H9 (cell line): ENCODE measurements at regions not wholly inside any gene's neighbourhood (a gene's known extent, or its start where the extent isn't known, plus 50 kb on each side); places are given as distances from the start of the nearest gene placed in this dataset.

Source experiments
- DNase-seq: peaks from one replicate; pipeline ENCODE4 v3.0.0-alpha.2; 2017
- H2AFZ ChIP-seq: one replicate; pipeline ENCODE4 v1.6.1; 2013; ENCODE audit warnings: mild to moderate bottlenecking, low read length, control low read depth, moderate library complexity
- H2AK5ac ChIP-seq: 2 replicates; pipeline ENCODE4 v1.6.1; 2013; ENCODE audit warnings: low read length, control low read depth, mixed read lengths; ENCODE audit not compliant: insufficient read length
- H2BK120ac ChIP-seq: one replicate; pipeline ENCODE4 v1.6.1; 2013; ENCODE audit warnings: low read depth, mild to moderate bottlenecking, low read length, control low read depth, inconsistent platforms; ENCODE audit not compliant: poor library complexity, severe bottlenecking
- H2BK12ac ChIP-seq: 2 replicates; pipeline ENCODE4 v1.6.1; 2013; ENCODE audit warnings: low read length, control low read depth, mixed read lengths, low read depth; ENCODE audit not compliant: insufficient read length
- H2BK15ac ChIP-seq: 2 replicates; pipeline ENCODE4 v1.6.1; 2013; ENCODE audit warnings: low read depth, low read length, control low read depth
- H2BK20ac ChIP-seq: one replicate; pipeline ENCODE4 v1.6.1; 2013; ENCODE audit warnings: low read depth, mild to moderate bottlenecking, low read length, control low read depth, inconsistent platforms; ENCODE audit not compliant: poor library complexity, severe bottlenecking
- H2BK5ac ChIP-seq: 2 replicates; pipeline ENCODE4 v1.6.1; 2013; ENCODE audit warnings: low read length, control low read depth, mixed read lengths; ENCODE audit not compliant: insufficient read length
- H3K14ac ChIP-seq: 2 replicates; pipeline ENCODE4 v1.6.1; 2013; ENCODE audit warnings: low read length, control low read depth; ENCODE audit not compliant: insufficient read depth
- H3K18ac ChIP-seq: 2 replicates; pipeline ENCODE4 v1.6.1; 2013; ENCODE audit warnings: low read depth, mild to moderate bottlenecking, mixed read lengths, low read length, control low read depth; ENCODE audit not compliant: insufficient read length
- H3K23ac ChIP-seq: 2 replicates; pipeline ENCODE4 v1.6.1; 2013; ENCODE audit warnings: low read length, control low read depth, mixed read lengths, low read depth; ENCODE audit not compliant: insufficient read length
- H3K23me2 ChIP-seq: 2 replicates; pipeline ENCODE4 v1.6.1; 2013; ENCODE audit warnings: low read depth, mild to moderate bottlenecking, mixed read lengths, low read length, control low read depth; ENCODE audit not compliant: insufficient read length, poor library complexity, severe bottlenecking
- H3K27ac ChIP-seq: 2 replicates; pipeline ENCODE4 v1.5.1; 2013; ENCODE audit warnings: low read length, control low read depth, mixed read lengths, low read depth; ENCODE audit not compliant: insufficient read length
- H3K27me3 ChIP-seq: 2 replicates; pipeline ENCODE4 v1.6.1; 2013; ENCODE audit warnings: low read length, control low read depth, inconsistent platforms; ENCODE audit not compliant: insufficient read depth
- H3K4ac ChIP-seq: 2 replicates; pipeline ENCODE4 v1.6.1; 2013; ENCODE audit warnings: low read depth, mild to moderate bottlenecking, control low read depth, inconsistent platforms, low read length, moderate library complexity
- H3K4me1 ChIP-seq: 2 replicates; pipeline ENCODE4 v1.6.1; 2013; ENCODE audit warnings: low read length, control low read depth, inconsistent platforms; ENCODE audit not compliant: insufficient read depth
- H3K4me2 ChIP-seq: 2 replicates; pipeline ENCODE4 v1.6.1; 2013; ENCODE audit warnings: low read length, control low read depth, mixed read lengths; ENCODE audit not compliant: insufficient read length, insufficient read depth
- H3K56ac ChIP-seq: 2 replicates; pipeline ENCODE4 v1.6.1; 2013; ENCODE audit warnings: low read depth, mild to moderate bottlenecking, mixed read lengths, low read length, control low read depth; ENCODE audit not compliant: insufficient read length
- H3K79me1 ChIP-seq: 2 replicates; pipeline ENCODE4 v1.6.1; 2013; ENCODE audit warnings: low read depth, mild to moderate bottlenecking, moderate library complexity, low read length, control low read depth, inconsistent platforms; ENCODE audit not compliant: insufficient read depth, poor library complexity, severe bottlenecking
- H3K79me2 ChIP-seq: 2 replicates; pipeline ENCODE4 v1.6.1; 2013; ENCODE audit warnings: low read length, control low read depth, inconsistent platforms; ENCODE audit not compliant: insufficient read depth
- H3K9ac ChIP-seq: 2 replicates; pipeline ENCODE4 v1.6.1; 2013; ENCODE audit warnings: low read length, control low read depth, mixed read lengths; ENCODE audit not compliant: insufficient read length; ENCODE audit errors: extremely low read depth
- H3K9me3 ChIP-seq: one replicate; pipeline ENCODE4 v1.6.1; 2013; ENCODE audit warnings: low read depth, low read length, inconsistent platforms; ENCODE audit not compliant: control insufficient read depth
- H3T11ph ChIP-seq: one replicate; pipeline ENCODE4 v1.6.1; 2013; ENCODE audit warnings: mild to moderate bottlenecking, low read length, control low read depth, inconsistent platforms
- H4K20me1 ChIP-seq: one replicate; pipeline ENCODE4 v1.6.1; 2013; ENCODE audit not compliant: control insufficient read depth, insufficient read length, insufficient read depth
- H4K5ac ChIP-seq: 2 replicates; pipeline ENCODE4 v1.6.1; 2013; ENCODE audit warnings: low read depth, mild to moderate bottlenecking, mixed read lengths, low read length, control low read depth; ENCODE audit not compliant: insufficient read length
- H4K8ac ChIP-seq: replicated peaks from 2 replicates; pipeline ENCODE4 v1.6.1; 2013; ENCODE audit warnings: low read length, control low read depth, mixed read lengths, low read depth; ENCODE audit not compliant: insufficient read length
- H4K91ac ChIP-seq: 2 replicates; pipeline ENCODE4 v1.6.1; 2013; ENCODE audit warnings: low read depth, mild to moderate bottlenecking, moderate library complexity, mixed read lengths, low read length, control low read depth; ENCODE audit not compliant: insufficient read length
- H3K27ac Mint-ChIP-seq, 3 experiments: 2 replicates in 2 of 3; 3 replicates in 1 of 3; pipeline ENCODE4 v1.8.0; 2020 to 2021; ENCODE audit warnings: mixed read lengths in 3 of 3, mild to moderate bottlenecking in 1 of 3, moderate library complexity in 1 of 3
- H3K27me3 Mint-ChIP-seq: 2 replicates; pipeline ENCODE4 v1.8.0; 2021; ENCODE audit warnings: low read depth, mild to moderate bottlenecking, moderate library complexity, mixed read lengths
- H3K36me3 Mint-ChIP-seq, 3 experiments: 2 replicates in 2 of 3; 3 replicates in 1 of 3; pipeline ENCODE4 v1.8.0; 2020 to 2021; ENCODE audit warnings: low read depth in 3 of 3, mixed read lengths in 3 of 3; ENCODE audit not compliant: insufficient read depth in 1 of 3
- H3K4me1 Mint-ChIP-seq, 2 experiments: 2 replicates each; pipeline ENCODE4 v1.8.0; 2020; ENCODE audit warnings: mixed read lengths in 2 of 2
- H3K4me3 Mint-ChIP-seq, 2 experiments: 2 replicates in 1 of 2; 3 replicates in 1 of 2; pipeline ENCODE4 v1.8.0; 2020 to 2021; ENCODE audit warnings: mild to moderate bottlenecking in 2 of 2, mixed read lengths in 2 of 2, moderate library complexity in 1 of 2
- H3K9me3 Mint-ChIP-seq, 2 experiments: 2 replicates in 1 of 2; 3 replicates in 1 of 2; pipeline ENCODE4 v1.8.0; 2020; ENCODE audit warnings: mild to moderate bottlenecking in 2 of 2, mixed read lengths in 2 of 2, moderate library complexity in 1 of 2
- WGBS: extraction: QIAGEN DNeasy Blood & Tissue Kit; methylation state at CpG from one replicate; pipeline ENCODE4 v1.1.7; 2013; ENCODE audit warnings: missing lambda C conversion rate, low lambda C conversion rate, mixed read lengths; ENCODE audit not compliant: insufficient read length; ENCODE audit errors: extremely low coverage; 5-methylcytosine and 5-hydroxymethylcytosine counted together
- TF ChIP-seq, protein P1 (sequence below): fragments of 200-600 bp; sonication (generic); conservative IDR thresholded peaks from 3 replicates; pipeline ENCODE4 v1.8.0; 2021; ENCODE audit warnings: antibody characterized with exemption, mild to moderate bottlenecking

DNA sequence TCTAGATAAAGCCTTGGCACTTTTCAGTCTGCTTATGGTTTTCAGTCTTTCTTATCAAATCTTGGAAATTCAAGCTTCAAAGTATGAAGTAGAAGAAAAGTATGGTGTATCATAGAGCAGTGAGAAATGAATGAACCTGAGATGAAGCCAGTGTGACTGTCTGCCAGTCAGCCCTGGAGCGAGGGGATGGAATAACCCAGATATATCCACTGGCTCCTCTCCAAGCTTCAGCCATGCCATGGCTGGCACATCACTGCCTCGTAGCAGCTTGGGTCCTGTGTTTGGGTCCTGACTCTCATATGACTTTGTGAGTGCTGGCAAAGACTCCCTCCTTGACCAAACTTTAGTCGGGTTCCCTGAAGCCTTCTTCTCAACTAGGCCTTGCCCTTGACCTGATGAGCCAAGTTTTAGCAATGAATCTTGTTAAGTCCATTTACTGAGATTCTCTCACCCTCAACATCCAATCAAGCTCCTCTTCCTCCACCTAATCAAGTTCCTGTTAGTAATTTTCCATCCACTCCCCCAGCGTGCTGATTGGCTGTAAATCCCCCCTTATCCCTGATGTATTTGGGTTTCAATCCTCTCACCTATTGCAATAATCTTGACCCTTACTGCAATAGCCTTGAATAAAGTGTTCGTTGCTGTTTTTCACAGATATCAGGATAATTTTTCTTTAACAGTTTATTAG, 62.5 kb upstream of the PRDX6 start:
- no peak overlapping the region for H4K5ac ChIP-seq
- no peak overlapping the region for H3K14ac ChIP-seq
- H3T11ph ChIP-seq: no peak overlapping the region
- H3K79me2 ChIP-seq: no peaks in the 10 kb centered on the region
- no peaks in the 10 kb centered on the region for H3K27me3 ChIP-seq
- Mint-ChIP-seq H3K9me3 (no peaks in the 10 kb centered on the region; a peak in 1 of 5 replicates), H3K4me3 (no peak overlapping the region), H3K36me3 (peaks cover 0 to 13% (median 2%) of the 10 kb centered on the region in 3 experiments; a peak in 3 of 7 replicates), H3K27me3 (no peaks in the 10 kb centered on the region), H3K27ac (0 out of 7 replicates have a peak overlapping the region, but pooled peaks of 1 of the 3 experiments have one; percentile 49), H3K4me1 (peaks cover 0 to 2% of the 10 kb centered on the region in 2 experiments; a peak in 1 of 4 replicates)
- no peak overlapping the region for H2AFZ ChIP-seq
- H4K91ac ChIP-seq: no peak overlapping the region
- no peak for DNase-seq
- TF ChIP-seq, protein P1, sequence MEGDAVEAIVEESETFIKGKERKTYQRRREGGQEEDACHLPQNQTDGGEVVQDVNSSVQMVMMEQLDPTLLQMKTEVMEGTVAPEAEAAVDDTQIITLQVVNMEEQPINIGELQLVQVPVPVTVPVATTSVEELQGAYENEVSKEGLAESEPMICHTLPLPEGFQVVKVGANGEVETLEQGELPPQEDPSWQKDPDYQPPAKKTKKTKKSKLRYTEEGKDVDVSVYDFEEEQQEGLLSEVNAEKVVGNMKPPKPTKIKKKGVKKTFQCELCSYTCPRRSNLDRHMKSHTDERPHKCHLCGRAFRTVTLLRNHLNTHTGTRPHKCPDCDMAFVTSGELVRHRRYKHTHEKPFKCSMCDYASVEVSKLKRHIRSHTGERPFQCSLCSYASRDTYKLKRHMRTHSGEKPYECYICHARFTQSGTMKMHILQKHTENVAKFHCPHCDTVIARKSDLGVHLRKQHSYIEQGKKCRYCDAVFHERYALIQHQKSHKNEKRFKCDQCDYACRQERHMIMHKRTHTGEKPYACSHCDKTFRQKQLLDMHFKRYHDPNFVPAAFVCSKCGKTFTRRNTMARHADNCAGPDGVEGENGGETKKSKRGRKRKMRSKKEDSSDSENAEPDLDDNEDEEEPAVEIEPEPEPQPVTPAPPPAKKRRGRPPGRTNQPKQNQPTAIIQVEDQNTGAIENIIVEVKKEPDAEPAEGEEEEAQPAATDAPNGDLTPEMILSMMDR: no peak
- WGBS: no CpG with 5 or more reads among the region's 5 CpGs
- no peaks in the 10 kb centered on the region for H3K4me1 ChIP-seq
- no peak overlapping the region for H3K4me2 ChIP-seq
- H3K56ac ChIP-seq: no peak overlapping the region
- H3K23me2 ChIP-seq: no peaks in the 10 kb centered on the region
- H2BK12ac ChIP-seq: no peak overlapping the region
- no peaks in the 10 kb centered on the region for H3K79me1 ChIP-seq
- no peaks in the 10 kb centered on the region for H4K20me1 ChIP-seq
- no peak overlapping the region for H2BK15ac ChIP-seq
- H3K23ac ChIP-seq: no peak overlapping the region
- no peak overlapping the region for H2AK5ac ChIP-seq
- no peak overlapping the region for H2BK5ac ChIP-seq
- no peak overlapping the region for H2BK20ac ChIP-seq
- H3K9me3 ChIP-seq: no peaks in the 10 kb centered on the region
- H3K4ac ChIP-seq: no peak overlapping the region
- H3K27ac ChIP-seq: no peak overlapping the region
- H4K8ac ChIP-seq: no peak overlapping the region
- no peak overlapping the region for H2BK120ac ChIP-seq
- no peak overlapping the region for H3K9ac ChIP-seq
- no peak overlapping the region for H3K18ac ChIP-seq
